GM23338 (cell line): ENCODE measurements at regions not wholly inside any gene's neighbourhood (a gene's known extent, or its start where the extent isn't known, plus 50 kb on each side); places are given as distances from the start of the nearest gene placed in this dataset.

Experiments
- ATAC-seq: fragments of 200-7000 bp; cut with Tn5 transposase; 3 replicates; pipeline ENCODE4 v1.9.1; 2020
- DNase-seq: peaks from one replicate; pipeline ENCODE4 v3.0.0-alpha.2; 2015; ENCODE audit warnings: low spot score
- H2AFZ ChIP-seq: fragments of 200-600 bp; sonication (generic); 2 replicates; pipeline ENCODE4 v1.8.0; 2016; ENCODE audit warnings: antibody characterized with exemption, mild to moderate bottlenecking, moderate library complexity
- H3F3A ChIP-seq: fragments of 200-600 bp; sonication (generic); replicated peaks from 2 replicates; pipeline ENCODE4 v1.8.0; 2017; ENCODE audit warnings: antibody characterized with exemption, mixed run types, low read depth
- H3K27ac ChIP-seq: fragments of 200-600 bp; sonication (generic); 2 replicates; pipeline ENCODE4 v1.6.1; 2016; ENCODE audit warnings: low read depth
- H3K27me3 ChIP-seq: fragments of 200-600 bp; sonication (generic); 2 replicates; pipeline ENCODE4 v1.8.0; 2016; ENCODE audit warnings: mild to moderate bottlenecking, mixed run types, moderate library complexity; ENCODE audit not compliant: insufficient read depth
- H3K36me3 ChIP-seq: fragments of 200-600 bp; sonication (generic); 2 replicates; pipeline ENCODE4 v1.8.0; 2016; ENCODE audit warnings: mild to moderate bottlenecking; ENCODE audit not compliant: insufficient read depth
- H3K4me1 ChIP-seq: fragments of 200-600 bp; sonication (generic); 2 replicates; pipeline ENCODE4 v1.8.0; 2016; ENCODE audit warnings: mild to moderate bottlenecking, moderate library complexity; ENCODE audit not compliant: insufficient read depth
- H3K4me2 ChIP-seq: fragments of 200-600 bp; sonication (generic); 2 replicates; pipeline ENCODE4 v1.7.1; 2017; ENCODE audit warnings: mixed run types
- H3K4me3 ChIP-seq: fragments of 200-600 bp; sonication (generic); 2 replicates; pipeline ENCODE4 v1.6.1; 2016; ENCODE audit warnings: mixed run types
- H3K79me2 ChIP-seq: fragments of 200-600 bp; sonication (generic); replicated peaks from 2 replicates; pipeline ENCODE4 v1.8.0; 2017; ENCODE audit warnings: mild to moderate bottlenecking; ENCODE audit not compliant: insufficient read depth
- H3K9me2 ChIP-seq: fragments of 200-600 bp; sonication (generic); 2 replicates; pipeline ENCODE4 v1.8.0; 2017; ENCODE audit not compliant: insufficient read depth
- H4K20me1 ChIP-seq: fragments of 200-600 bp; sonication (generic); replicated peaks from 2 replicates; pipeline ENCODE4 v1.8.0; 2017; ENCODE audit warnings: mild to moderate bottlenecking; ENCODE audit not compliant: insufficient read depth
- H3K27ac Mint-ChIP-seq: 2 replicates; pipeline ENCODE4 v1.8.0; 2020; ENCODE audit warnings: inconsistent platforms, mild to moderate bottlenecking, moderate library complexity, mixed read lengths
- H3K27me3 Mint-ChIP-seq: 3 replicates; pipeline ENCODE4 v1.8.0; 2022; ENCODE audit warnings: low read depth, mild to moderate bottlenecking, moderate library complexity, mixed read lengths, inconsistent platforms; ENCODE audit not compliant: insufficient read depth, poor library complexity
- H3K36me3 Mint-ChIP-seq: 3 replicates; pipeline ENCODE4 v1.8.0; 2021; ENCODE audit warnings: low read depth, mild to moderate bottlenecking, inconsistent platforms, moderate library complexity, mixed read lengths
- H3K4me1 Mint-ChIP-seq: 3 replicates; pipeline ENCODE4 v1.8.0; 2020; ENCODE audit warnings: mild to moderate bottlenecking, inconsistent platforms, mixed read lengths
- H3K4me3 Mint-ChIP-seq: 3 replicates; pipeline ENCODE4 v1.8.0; 2021; ENCODE audit warnings: moderate library complexity, mild to moderate bottlenecking, inconsistent platforms, mixed read lengths
- H3K9me3 Mint-ChIP-seq: 3 replicates; pipeline ENCODE4 v1.8.0; 2020; ENCODE audit warnings: moderate library complexity, mild to moderate bottlenecking, inconsistent platforms, mixed read lengths
- CREB1 ChIP-seq: fragments of 250-450 bp; sonication (Bioruptor Pico); IDR thresholded peaks from 2 replicates; pipeline ENCODE4 v1.5.0; 2020; ENCODE audit warnings: low read depth, mild to moderate bottlenecking, moderate library complexity
- ETS1 ChIP-seq: IDR thresholded peaks from 2 replicates; pipeline ENCODE4 v1.6.1; 2016; ENCODE audit warnings: antibody characterized with exemption
- EZH2 ChIP-seq: fragments of 200-600 bp; sonication (generic); IDR thresholded peaks from one replicate; pipeline ENCODE4 v1.8.0; 2017; ENCODE audit warnings: antibody characterized with exemption, mild to moderate bottlenecking, low read depth; ENCODE audit not compliant: unreplicated experiment
- JUNB ChIP-seq: IDR thresholded peaks from one replicate; pipeline ENCODE4 v1.6.1; 2016; ENCODE audit warnings: antibody characterized with exemption; ENCODE audit not compliant: unreplicated experiment
- POLR2AphosphoS5 ChIP-seq: IDR thresholded peaks from 2 replicates; pipeline ENCODE4 v1.6.1; 2016; ENCODE audit warnings: antibody characterized with exemption, low read depth
- ZNF114 ChIP-seq: fragments of 250-450 bp; sonication (Bioruptor Pico); IDR thresholded peaks from 2 replicates; pipeline ENCODE4 v1.5.0; 2020; ENCODE audit warnings: mild to moderate bottlenecking, moderate library complexity
- ZNF331 ChIP-seq: fragments of 250-450 bp; sonication (Bioruptor Pico); IDR thresholded peaks from 2 replicates; pipeline ENCODE4 v1.5.0; 2020; ENCODE audit warnings: low read depth, mild to moderate bottlenecking, moderate library complexity
- TF ChIP-seq, protein P1 (sequence below): IDR thresholded peaks from one replicate; pipeline ENCODE4 v1.6.1; 2018; ENCODE audit warnings: antibody characterized with exemption; ENCODE audit not compliant: unreplicated experiment
- TF ChIP-seq, protein P2 (sequence below), 2 experiments: fragments of 200-600 bp in 1 of 2; sonication (generic) in 1 of 2; conservative IDR thresholded peaks; 2 replicates each; pipeline versions ENCODE4 v1.5.1 to v1.6.1; 2016 to 2017; ENCODE audit warnings: antibody characterized with exemption in 2 of 2, low read depth in 2 of 2, mild to moderate bottlenecking in 2 of 2, moderate library complexity in 1 of 2
- TF ChIP-seq, protein P3 (sequence below): fragments of 250-450 bp; sonication (Bioruptor Pico); IDR thresholded peaks from 2 replicates; pipeline ENCODE4 v1.5.0; 2020; ENCODE audit warnings: mild to moderate bottlenecking, moderate library complexity

DNA sequence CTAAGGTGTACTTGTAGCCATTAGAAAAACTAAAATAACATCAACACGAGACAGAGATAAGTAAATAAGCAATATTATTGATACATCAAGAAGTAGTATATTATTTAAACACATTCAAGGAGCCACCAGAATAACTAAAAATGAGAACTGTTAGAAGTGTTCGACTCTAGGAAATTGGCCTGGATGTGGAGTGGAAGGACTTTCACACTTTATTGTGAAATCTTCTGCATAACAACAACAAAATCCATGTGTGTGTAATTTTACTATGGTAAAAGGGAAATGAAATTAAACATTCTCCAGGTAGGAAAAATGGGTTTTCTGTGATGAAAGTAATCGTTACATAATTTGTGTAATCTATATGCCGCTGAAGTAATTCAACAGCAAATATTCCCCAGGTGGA lies 96.3 kb upstream of the RNF152 start:
- Histone ChIP-seq H3K79me2 (no peaks in the 10 kb centered on the region), H2AFZ (no peak overlapping the region), H3K27me3 (no peaks in the 10 kb centered on the region), H4K20me1 (no peaks in the 10 kb centered on the region), H3K4me1 (0 out of 2 replicates have a peak, but pooled peaks cover 4% of the 10 kb centered on the region), H3K27ac (no peak overlapping the region), H3K36me3 (no peaks in the 10 kb centered on the region), H3K4me3 (no peak overlapping the region), H3K4me2 (no peak overlapping the region), H3K9me2 (peaks cover 9% of the 10 kb centered on the region), H3F3A (no peaks in the 10 kb centered on the region)
- ATAC-seq (no peak), DNase-seq (no peak)
- TF ChIP-seq ZNF114 = no peak
- TF ChIP-seq, protein P1, sequence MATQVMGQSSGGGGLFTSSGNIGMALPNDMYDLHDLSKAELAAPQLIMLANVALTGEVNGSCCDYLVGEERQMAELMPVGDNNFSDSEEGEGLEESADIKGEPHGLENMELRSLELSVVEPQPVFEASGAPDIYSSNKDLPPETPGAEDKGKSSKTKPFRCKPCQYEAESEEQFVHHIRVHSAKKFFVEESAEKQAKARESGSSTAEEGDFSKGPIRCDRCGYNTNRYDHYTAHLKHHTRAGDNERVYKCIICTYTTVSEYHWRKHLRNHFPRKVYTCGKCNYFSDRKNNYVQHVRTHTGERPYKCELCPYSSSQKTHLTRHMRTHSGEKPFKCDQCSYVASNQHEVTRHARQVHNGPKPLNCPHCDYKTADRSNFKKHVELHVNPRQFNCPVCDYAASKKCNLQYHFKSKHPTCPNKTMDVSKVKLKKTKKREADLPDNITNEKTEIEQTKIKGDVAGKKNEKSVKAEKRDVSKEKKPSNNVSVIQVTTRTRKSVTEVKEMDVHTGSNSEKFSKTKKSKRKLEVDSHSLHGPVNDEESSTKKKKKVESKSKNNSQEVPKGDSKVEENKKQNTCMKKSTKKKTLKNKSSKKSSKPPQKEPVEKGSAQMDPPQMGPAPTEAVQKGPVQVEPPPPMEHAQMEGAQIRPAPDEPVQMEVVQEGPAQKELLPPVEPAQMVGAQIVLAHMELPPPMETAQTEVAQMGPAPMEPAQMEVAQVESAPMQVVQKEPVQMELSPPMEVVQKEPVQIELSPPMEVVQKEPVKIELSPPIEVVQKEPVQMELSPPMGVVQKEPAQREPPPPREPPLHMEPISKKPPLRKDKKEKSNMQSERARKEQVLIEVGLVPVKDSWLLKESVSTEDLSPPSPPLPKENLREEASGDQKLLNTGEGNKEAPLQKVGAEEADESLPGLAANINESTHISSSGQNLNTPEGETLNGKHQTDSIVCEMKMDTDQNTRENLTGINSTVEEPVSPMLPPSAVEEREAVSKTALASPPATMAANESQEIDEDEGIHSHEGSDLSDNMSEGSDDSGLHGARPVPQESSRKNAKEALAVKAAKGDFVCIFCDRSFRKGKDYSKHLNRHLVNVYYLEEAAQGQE = no peak
- no peak for TF ChIP-seq POLR2AphosphoS5
- TF ChIP-seq, protein P2, sequence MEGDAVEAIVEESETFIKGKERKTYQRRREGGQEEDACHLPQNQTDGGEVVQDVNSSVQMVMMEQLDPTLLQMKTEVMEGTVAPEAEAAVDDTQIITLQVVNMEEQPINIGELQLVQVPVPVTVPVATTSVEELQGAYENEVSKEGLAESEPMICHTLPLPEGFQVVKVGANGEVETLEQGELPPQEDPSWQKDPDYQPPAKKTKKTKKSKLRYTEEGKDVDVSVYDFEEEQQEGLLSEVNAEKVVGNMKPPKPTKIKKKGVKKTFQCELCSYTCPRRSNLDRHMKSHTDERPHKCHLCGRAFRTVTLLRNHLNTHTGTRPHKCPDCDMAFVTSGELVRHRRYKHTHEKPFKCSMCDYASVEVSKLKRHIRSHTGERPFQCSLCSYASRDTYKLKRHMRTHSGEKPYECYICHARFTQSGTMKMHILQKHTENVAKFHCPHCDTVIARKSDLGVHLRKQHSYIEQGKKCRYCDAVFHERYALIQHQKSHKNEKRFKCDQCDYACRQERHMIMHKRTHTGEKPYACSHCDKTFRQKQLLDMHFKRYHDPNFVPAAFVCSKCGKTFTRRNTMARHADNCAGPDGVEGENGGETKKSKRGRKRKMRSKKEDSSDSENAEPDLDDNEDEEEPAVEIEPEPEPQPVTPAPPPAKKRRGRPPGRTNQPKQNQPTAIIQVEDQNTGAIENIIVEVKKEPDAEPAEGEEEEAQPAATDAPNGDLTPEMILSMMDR (conservative IDR thresholded peaks at IDR 0.05; ENCODE audit: low read depth in 2 of 2) = no peak
- TF ChIP-seq, protein P3, sequence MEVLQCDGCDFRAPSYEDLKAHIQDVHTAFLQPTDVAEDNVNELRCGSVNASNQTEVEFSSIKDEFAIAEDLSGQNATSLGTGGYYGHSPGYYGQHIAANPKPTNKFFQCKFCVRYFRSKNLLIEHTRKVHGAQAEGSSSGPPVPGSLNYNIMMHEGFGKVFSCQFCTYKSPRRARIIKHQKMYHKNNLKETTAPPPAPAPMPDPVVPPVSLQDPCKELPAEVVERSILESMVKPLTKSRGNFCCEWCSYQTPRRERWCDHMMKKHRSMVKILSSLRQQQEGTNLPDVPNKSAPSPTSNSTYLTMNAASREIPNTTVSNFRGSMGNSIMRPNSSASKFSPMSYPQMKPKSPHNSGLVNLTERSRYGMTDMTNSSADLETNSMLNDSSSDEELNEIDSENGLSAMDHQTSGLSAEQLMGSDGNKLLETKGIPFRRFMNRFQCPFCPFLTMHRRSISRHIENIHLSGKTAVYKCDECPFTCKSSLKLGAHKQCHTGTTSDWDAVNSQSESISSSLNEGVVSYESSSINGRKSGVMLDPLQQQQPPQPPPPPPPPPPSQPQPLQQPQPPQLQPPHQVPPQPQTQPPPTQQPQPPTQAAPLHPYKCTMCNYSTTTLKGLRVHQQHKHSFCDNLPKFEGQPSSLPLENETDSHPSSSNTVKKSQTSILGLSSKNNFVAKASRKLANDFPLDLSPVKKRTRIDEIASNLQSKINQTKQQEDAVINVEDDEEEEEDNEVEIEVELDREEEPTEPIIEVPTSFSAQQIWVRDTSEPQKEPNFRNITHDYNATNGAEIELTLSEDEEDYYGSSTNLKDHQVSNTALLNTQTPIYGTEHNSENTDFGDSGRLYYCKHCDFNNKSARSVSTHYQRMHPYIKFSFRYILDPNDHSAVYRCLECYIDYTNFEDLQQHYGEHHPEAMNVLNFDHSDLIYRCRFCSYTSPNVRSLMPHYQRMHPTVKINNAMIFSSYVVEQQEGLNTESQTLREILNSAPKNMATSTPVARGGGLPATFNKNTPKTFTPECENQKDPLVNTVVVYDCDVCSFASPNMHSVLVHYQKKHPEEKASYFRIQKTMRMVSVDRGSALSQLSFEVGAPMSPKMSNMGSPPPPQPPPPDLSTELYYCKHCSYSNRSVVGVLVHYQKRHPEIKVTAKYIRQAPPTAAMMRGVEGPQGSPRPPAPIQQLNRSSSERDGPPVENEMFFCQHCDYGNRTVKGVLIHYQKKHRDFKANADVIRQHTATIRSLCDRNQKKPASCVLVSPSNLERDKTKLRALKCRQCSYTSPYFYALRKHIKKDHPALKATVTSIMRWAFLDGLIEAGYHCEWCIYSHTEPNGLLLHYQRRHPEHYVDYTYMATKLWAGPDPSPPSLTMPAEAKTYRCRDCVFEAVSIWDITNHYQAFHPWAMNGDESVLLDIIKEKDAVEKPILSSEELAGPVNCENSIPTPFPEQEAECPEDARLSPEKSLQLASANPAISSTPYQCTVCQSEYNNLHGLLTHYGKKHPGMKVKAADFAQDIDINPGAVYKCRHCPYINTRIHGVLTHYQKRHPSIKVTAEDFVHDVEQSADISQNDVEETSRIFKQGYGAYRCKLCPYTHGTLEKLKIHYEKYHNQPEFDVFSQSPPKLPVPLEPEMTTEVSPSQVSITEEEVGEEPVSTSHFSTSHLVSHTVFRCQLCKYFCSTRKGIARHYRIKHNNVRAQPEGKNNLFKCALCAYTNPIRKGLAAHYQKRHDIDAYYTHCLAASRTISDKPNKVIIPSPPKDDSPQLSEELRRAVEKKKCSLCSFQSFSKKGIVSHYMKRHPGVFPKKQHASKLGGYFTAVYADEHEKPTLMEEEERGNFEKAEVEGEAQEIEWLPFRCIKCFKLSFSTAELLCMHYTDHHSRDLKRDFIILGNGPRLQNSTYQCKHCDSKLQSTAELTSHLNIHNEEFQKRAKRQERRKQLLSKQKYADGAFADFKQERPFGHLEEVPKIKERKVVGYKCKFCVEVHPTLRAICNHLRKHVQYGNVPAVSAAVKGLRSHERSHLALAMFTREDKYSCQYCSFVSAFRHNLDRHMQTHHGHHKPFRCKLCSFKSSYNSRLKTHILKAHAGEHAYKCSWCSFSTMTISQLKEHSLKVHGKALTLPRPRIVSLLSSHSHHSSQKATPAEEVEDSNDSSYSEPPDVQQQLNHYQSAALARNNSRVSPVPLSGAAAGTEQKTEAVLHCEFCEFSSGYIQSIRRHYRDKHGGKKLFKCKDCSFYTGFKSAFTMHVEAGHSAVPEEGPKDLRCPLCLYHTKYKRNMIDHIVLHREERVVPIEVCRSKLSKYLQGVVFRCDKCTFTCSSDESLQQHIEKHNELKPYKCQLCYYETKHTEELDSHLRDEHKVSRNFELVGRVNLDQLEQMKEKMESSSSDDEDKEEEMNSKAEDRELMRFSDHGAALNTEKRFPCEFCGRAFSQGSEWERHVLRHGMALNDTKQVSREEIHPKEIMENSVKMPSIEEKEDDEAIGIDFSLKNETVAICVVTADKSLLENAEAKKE = no peak
- no peak for TF ChIP-seq EZH2
- TF ChIP-seq ZNF331 (CRISPR knock-in tag) = no peak
- no peak for TF ChIP-seq ETS1
- TF ChIP-seq JUNB = no peak
- TF ChIP-seq CREB1 (CRISPR knock-in tag) = no peak
- Mint-ChIP-seq H3K36me3 (no peaks in the 10 kb centered on the region), H3K27ac (no peak overlapping the region), H3K4me1 (peaks cover 6% of the 10 kb centered on the region; the same call in 2 of the 3 replicates), H3K4me3 (no peak overlapping the region), H3K27me3 (no peaks in the 10 kb centered on the region), H3K9me3 (no peaks in the 10 kb centered on the region)
